NCI-H524 (cell line): ENCODE measurements at regions not wholly inside any gene's neighbourhood (a gene's known extent, or its start where the extent isn't known, plus 50 kb on each side); places are given as distances from the start of the nearest gene placed in this dataset.

Experiments
- DNase-seq, 2 experiments: peaks; one replicate each; lab custom pipeline; 2025; lab: John Stamatoyannopoulos, UW

DNA sequence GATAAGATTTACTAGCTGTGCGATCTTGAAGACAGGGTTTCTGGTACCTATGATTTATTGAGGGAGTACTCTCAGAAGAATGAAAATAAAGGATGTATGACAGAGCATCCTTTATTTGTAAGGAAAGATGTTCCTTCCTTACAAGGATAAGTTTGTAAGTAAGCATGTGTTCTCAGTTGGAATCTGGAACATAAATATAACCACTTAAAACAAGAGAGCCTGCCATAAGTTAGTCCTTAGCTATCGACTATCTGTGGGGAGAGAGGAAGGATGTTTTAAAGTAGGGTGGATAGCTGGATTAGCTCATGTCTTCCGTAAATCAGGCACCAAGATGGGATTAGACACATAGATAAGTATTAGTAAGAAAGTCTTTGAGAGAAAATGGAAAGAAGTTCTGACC lies 192.6 kb upstream of the CARD18 start:
- no peak for DNase-seq

DNA sequence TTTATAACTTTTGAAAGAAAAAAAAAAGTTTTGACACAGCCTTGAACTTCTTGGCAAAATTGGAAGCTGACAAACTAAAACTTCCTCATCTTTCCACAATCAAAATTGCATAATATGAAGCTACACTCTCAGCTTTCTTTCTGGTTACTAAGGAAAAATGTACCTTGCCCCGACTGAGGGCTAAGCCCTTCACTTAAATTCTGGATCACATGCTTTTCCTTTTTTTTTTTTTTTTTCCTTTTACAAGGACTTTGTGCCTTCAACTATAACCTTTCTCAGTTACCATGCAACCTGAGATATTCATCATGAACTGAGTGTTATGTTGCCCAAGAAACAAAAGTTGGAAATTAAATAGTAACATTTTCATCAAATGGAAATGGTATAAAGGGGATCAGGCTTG lies 188.5 kb upstream of the CARD18 start:
- DNase-seq = no peak

DNA sequence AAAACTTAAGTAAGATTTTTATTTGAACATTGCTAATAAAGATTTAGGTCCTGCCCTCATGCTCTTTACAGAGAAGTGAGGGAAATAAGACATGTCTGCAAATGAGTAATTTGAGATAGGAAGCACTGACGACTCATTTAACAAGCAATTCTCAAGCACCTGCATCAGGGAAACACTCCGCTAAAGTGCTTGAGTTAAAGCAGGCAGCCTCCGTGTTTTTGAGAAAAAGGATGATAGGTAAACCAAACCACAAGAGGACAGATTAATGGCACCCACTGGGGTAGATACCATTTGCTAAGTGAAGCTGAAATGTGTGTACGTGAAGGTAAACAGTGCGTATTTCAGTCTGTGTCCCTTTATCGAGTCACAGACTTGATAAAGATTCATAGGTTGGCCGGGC lies 184.6 kb upstream of the CARD18 start:
- DNase-seq = peak in 1 of 2 experiments; percentile 14

DNA sequence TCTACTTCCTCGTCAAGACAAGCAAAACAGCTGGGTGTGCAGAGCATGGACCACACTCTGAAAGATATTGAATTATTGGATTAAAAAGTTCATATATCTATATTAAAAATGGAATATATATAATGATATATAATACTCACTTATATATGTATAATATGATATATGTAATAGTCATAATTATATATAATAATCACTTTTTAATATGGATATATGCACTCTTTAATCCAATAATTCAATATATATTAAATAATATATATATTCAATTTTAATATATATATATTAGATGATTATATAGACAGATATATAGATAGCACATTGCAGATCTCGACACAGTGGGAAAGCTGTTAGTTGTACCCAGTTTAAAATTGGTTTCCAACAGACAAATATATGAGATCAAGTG lies 182.1 kb upstream of the CARD18 start:
- no peak for DNase-seq

DNA sequence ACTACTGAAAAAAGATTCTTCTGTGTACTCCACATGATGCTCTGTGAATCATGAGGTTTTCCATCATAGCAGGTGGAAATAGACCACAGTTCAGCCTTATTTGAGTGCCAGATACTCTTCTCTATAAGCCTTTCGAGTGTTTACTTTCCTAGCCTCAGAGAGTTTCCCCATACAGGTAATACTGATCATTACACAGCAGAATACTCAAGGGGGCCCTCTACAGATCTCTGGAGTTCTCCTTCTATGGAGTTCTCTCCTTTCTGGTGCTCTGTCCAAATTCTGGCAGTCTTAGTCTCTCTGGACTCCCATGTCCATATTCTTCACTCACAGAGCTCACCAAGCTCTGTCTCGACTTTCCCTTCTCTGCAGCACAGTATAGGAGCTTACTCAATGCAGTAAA lies 175.7 kb upstream of the CARD18 start:
- DNase-seq = peak in 1 of 2 experiments; percentile 2

DNA sequence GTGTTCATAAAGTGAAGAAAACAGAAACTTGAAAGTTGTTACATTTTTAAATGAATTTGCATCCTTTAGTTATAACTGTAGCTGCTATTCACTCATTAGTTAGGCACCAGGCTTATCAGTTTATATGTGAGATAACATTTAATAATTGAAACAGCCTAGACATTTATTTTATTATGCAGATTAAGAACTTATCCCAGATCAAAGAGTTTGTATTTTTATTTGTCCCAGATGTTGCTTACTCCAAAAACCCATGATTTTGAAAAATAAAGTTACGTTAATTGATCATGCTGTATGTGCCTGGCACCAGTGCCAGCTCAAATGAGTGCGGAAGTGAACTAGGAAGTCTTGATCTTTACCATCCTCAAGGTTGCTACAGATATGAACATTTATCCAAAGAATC lies 172.7 kb upstream of the CARD18 start:
- DNase-seq = no peak

DNA sequence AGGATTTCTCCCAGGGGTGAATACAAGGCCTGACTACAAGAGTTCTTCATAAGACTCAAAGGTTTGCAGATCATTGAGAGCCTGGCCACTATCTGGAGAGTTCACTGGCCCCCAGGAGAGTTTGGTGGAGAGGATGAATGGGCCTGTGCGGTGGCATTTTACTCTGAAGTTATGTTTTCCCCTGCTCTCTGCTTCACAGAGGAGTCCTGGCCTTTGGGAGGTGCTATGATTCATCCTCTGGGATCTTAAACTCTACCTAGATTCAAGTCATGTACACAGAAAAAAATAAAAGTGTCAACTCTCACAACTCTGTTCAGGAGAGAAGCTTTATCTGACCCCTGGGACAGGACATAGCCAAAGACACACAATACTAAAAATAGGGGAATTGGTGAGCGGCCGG lies 159.1 kb upstream of the CARD18 start:
- DNase-seq = no peak

DNA sequence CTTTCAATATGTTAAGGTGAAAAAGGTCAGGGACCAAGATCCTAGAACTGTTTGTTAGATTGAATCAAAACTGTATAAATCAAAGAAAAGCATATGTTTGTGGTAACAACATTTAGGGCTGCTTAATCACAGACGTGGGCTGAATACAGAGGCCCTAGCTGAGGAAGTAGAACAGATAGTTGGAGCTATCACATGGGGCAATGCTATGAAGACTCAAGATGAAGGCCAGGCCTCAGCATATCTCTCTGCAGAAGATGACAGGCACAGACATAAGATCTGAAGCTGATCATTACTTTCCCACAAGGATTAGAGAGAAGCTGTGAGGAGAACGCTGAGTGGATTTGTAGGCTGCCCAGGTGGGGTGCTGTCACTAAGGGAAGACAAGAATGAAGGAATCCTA lies 158.6 kb upstream of the CARD18 start:
- DNase-seq = peak; percentile 5 to 52

DNA sequence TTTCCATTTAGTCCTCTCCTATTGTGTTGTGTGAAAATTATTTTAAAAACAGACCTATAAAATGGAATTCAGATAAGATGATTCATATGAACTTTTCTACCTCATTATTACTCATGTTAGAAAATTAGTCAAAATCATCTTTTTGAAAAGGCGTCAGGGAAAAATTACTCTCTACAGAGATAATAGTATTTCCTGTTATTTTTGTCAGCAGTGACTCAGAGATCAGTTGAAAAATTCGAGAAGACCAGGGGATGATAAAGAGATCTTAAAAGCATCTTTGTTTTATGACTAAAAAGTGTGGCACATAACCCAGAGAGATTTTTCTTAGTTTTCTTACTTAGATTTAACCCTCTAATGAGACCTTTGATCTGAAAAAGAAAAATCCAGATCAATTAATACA lies 157.9 kb upstream of the CARD18 start:
- no peak for DNase-seq

DNA sequence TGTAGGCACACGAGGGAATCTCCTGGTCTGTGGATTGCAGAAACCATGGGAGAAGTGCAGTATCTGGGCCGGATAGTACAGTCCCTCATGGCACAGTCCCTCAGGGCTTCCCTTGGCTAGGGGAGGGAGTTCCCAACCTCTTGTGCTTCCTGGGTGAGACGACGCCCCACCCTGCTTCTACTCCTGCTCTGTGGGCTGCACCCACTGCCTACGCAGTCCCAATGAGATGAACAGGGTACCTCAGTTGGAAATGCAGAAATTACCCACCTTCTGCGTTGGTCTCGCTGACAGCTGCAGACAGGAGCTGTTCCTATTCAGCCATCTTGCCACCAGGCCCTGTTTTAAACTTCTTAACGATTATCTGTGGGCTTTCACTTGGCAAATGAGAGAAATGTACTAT lies 157.2 kb upstream of the CARD18 start:
- no peak for DNase-seq

DNA sequence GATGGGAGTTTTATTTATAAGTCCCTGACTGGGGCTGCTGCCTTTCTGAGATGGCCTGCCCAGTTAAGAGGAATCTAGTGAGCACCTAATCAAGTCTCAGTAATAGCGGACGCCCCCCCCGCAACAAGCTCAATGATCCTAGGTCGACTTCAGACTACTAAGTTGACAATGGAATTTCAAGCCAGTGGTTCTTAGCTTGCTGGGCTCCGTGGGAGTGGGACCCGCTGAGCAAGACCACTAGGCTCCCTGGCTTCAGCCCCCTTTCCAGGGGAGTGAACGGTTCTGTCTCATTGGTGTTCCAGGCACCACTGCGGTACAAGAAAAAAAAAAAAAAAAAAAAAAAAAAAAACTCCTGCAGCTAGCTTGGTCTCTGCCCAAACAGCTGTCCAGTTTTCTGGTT lies 156.8 kb upstream of the CARD18 start:
- DNase-seq = no peak

DNA sequence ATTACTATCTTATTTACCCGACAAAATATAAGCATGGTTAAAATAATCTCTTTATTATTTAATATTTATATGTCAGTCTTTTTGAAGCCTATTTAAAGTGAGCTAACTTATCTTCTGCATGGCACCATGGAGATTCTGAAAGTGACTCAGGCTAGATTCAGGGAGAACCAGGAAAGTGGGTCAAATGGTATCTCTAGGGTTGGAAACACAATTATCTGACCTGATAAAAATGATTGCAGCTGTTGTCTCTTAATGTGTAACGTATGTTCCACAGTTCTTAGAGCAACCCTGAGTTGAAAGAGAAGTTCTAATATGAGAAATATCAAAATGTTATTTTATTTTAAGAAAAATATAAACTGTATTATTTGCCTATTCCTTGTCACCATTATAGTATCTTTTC lies 143.1 kb upstream of the CARD18 start:
- DNase-seq = no peak

DNA sequence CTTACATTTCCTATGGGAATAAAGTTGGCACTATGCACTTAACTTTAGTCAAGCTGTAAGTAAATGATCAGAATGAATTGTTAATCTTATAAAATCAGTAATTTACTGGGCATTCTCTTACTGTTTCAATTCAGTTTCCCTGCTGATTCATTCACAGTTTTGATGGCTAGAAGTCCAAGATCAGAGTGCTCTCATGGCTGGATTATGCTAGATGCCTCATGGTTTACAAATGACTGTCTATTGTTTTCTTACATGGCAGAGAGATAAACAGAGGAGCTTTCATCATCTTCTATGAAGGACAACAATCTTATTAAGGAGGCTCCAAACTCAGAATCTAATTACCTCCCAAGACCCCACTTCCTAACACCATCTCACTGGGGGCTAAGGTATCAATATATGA lies 135.1 kb upstream of the CARD18 start:
- DNase-seq = no peak

DNA sequence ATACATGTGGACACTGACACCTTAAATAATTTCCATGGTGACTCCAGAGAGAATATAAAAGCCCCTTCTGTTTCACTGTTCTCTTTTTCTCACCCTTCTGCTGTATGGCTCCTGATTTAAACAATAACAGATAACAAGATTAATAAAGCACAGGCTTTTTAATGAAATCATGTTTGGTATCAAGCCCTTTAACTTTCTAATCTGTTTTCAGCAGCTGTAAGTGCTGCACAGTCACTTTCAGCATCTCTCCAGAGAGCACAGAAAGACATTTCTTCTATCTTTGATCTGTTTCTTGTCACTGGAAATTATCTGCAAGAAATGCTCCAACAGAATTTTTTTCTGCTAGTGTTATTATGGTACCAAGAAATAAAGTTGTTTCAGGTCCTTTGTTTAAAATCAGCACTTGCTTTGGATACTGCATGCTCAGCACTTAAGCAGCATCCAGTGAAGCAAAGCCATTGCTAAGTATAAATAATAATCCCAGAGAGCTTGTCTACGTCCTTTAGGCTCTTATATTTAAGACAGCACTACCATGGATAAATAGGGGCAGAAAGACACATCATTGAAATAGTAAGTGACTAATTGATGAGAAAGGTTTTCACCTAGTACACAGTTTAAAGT lies 134.2 kb upstream of the CARD18 start:
- DNase-seq = no peak

DNA sequence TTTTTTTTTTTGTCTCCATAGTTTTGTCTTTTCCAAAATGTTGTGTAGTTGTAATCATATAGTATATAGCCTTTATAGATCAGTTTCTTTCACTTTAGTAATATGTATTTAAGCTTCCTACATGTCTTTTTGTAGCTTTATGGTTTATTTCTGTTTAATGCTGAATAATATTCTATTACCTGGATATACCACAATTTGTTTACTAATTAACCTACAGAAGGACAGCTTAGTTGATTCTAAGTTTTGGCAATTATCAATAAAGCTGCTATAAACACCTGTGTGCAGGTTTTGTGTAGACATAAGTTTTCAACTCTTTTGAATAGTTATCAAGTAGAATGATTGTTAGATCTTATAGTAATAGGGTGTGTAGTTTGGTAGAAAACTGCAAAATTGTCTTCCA lies 130.3 kb upstream of the CARD18 start:
- DNase-seq = no peak

DNA sequence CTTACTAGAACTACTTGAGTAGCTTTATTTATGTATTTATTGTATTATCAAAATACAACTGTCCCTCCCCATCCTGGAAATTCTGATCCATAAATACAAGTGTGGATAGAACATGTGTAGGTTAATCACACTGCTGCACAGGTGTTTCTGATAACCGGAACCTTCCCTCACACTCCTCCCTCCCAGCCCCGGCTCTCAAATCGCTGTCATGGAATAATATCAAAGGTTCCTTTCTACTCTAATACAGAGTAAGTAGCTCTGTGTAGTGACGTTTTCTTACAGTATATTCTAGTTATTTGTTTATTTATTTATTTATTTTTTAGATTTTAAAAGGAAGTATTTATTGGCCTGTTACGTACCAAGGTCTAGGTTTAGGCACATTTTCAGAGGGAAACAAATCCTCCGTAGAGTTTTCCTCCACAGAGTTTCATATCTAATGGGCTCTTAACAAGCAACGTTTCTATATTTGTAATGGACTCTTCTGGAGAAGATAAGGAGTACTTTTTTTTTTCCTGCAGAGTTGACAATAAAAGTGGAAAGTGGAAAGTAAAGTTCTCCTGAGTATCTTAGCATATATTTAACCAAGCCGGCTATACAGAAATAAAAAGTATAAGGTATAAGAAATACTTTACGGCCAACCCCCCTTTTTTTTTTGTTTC lies 129.0 kb upstream of the CARD18 start:
- no peak for DNase-seq

DNA sequence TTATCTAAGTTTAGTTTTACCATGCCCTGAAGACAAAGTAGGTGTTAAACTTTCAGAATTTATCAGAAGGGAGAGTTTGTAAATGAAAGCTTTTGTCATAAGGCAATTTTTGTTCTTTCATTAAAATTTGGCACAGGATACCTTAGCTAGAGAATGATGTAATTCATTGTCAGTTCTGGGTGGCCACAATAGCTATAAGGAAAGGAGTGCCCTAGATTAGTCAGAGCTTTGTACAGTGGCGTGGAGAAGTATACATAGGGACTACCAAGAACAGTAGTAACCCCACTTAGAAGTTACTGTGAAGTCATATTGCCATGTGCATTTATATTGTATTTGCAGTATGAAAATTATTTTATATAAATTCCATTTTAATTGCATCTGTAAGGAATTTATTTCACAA lies 126.3 kb upstream of the CARD18 start:
- no peak for DNase-seq

DNA sequence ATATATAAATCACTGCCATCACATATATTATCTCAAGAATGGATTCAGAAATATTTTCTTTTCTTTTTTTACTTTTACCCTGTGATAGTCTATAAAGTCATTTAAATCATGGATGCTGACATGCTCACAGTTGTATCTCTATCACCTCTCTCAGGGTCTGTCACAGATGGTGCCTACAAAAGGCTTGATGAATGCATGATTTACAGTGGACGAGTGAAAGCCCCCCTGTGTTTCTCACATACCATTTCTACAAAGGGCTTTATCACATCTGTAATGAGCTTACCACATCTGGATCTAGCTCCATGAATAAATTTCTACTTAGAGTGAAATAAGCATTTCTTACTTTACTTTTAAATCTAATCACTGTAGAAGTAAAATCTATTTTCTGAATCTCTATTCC lies 121.4 kb upstream of the CARD18 start:
- no peak for DNase-seq

DNA sequence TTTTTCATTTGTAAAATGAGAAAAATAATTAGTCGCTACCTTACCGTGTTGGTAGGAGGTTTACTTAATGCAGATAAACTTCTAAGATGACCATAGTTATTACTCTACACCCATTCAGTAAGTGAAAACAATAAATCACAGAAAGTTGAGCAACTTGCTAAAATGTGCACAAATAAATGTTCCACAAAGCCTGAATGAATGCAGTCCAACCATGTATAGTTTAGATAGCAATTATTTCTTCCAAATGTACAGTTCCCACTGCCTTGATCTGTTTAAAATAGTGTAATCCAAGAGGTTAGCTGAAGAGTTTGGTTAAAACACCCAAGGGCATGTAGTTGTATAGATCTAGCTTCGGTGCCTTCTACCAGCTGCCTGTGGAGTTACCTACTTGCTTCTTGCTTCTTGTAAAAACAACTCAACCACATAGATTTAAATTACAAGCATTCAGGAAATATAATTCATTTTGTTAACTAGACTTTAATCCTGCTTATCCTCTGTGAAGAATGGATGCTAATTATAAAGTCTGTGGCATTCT lies 106.3 kb upstream of the CARD18 start:
- DNase-seq = no peak

DNA sequence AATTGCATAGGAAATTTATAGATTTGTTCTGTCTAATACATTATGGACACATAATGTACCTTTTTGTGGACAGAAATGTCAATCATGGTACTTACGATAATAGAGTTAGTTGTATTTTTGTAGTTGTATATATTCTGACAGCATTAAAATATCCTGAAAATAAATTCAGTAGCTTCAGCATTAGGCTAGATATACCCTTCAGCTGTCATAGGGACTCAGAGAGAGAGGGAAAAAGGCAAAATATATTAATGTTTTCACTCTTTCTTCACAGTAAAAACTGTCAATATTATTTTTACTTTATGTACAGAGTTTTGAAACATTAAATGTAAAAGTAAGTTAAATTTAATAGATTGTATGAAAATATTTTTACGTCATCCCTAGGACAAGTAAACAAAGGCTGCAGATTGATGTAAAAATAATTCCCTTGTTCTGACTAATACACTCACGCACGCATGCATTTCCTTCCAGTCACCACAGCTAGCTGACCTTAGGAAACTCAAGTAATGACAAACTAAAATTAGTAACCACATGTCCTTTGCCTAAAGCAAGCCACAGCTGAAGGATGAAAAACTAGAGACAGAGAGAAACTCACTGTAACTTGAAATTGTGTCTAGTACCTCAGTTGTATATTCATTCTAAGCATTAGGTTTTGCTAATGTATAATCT lies 104.7 kb upstream of the CARD18 start:
- no peak for DNase-seq

DNA sequence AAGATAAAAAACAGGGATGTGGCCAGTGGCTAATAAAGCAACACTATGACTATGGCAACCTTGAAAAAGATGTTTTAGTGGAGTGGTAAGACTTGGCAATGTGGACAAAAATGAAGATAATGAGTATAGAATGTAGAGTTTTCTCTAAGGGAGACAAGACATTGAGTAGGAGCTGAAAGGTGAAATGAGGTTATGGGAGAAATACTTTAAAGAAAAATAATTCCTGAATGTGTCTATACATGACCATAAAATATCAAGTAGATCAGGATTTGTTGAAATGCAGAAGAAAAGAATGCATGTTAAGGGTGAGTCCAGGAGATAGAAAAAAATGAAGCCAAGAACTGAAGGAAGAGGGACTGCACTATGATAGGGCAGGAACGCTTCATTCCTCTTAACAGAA lies 101.6 kb upstream of the CARD18 start:
- DNase-seq = no peak

DNA sequence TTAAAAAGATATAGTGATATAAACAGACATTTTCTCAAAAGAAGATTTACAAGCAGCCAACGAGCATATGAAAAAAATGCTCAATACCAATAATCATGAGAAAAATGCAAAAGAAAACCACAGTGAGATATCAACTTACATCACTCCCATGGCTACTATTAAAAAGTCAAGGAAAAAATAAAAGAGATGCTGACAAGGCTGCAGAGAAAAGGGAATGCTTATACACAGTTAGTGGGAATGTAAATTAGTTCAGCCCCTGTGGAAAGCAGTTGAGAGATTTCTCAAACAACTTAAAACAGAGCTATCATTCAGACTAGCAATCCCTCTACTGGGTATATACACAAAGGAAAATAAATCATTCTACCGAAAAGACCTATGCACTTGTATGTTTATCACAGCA lies 97.1 kb upstream of the CARD18 start:
- DNase-seq = no peak

DNA sequence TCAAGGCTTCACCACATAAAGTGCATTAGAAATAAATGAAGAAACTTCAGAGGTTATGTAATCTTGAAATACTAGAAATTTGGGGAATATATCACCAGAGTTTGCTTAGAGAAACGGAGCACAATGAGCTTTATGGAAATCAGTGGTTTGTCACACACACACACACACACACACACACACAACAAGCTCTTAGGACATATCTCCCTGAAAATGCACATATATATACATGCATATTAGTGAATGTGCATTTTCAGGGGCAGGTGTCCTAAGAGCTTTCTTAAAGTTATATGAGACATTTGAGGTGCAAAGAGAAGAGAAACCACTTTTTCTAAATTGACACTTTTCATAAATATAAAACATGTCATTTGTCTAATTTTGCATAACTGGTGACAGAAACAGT lies 93.7 kb upstream of the CARD18 start:
- DNase-seq = no peak

DNA sequence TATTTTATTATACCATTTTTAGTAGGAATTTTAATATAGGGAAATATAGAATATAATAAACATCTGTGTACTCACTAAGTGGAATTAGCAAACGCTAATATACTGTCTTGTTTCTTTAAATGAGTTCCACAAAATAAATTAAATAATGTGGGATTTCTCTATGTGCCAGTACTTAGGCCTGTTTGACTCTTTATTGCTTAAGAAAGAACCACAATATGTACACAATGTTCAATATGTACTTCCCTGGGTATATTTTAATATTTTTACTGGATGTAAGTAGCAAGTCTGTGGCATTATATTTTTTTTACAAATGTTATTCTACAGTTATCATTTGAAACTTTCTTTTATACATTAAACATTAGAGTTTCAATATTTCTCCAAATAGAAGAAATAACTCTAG lies 92.5 kb upstream of the CARD18 start:
- DNase-seq = no peak
